ENCODE measurements at regions not wholly inside any gene's neighbourhood (a gene's known extent, or its start where the extent isn't known, plus 50 kb on each side); places are given as distances from the start of the nearest gene placed in this dataset.

DNA sequence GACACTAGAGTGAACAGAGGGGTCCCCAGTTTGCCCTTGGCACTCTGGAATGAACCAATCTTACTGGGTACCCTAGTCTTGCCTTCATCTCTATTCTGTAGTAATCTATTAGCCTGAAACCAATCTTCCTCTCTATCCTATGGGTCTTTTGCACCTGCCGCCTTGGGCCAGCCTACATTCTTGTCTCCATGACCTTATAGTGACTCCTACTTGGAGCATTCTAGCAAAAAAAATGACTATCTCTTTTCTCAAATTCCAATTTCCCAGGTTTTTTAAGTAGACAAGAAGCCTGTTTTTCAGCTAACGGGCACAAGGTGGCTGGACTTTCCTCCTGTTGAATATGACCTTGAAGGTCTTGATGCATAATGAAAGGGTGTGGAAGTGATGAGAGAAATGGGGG is 568.7 kb downstream of the TRAM1L1 start:
- 86% methylated on average over 2 of the region's 2 CpGs for WGBS (ENCODE audit: low lambda C conversion rate, missing lambda C conversion rate)

DNA sequence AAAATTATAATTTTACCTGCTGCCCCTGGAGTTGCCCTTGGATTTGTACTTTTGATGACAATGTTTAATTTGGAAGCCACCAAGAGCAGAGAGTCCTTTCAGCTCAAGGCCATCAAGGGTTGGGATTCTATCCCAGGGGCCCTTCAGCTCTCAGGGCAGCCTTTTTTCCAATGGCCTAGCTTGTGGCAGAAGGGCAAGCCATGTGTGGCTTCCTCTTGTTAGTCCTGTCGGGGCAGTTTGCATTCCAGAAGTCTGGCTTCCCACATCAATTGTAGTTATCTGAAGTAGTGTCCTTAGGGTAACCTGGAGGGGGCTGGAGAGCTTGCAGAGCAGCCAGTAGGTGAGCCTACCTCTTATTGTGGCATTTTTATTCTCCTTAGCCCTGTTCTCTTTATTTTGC is 569.4 kb downstream of the TRAM1L1 start:
- no peaks in the 10 kb centered on the region for H3K79me2 ChIP-seq
- H3K4me1 ChIP-seq (ENCODE audit: insufficient read depth) = no peaks in the 10 kb centered on the region
- H3K9me3 ChIP-seq (ENCODE audit: low read depth) = no peaks in the 10 kb centered on the region
- no peaks in the 10 kb centered on the region for H3K27me3 ChIP-seq
- H3K4me3 ChIP-seq = no peak overlapping the region
- H3K27ac ChIP-seq = no peak overlapping the region
- H3K4me2 ChIP-seq = no peak overlapping the region
- 50% methylated on average over 1 of the region's 1 CpG for WGBS (ENCODE audit: low lambda C conversion rate, missing lambda C conversion rate)
- no peaks in the 10 kb centered on the region for H4K20me1 ChIP-seq (ENCODE audit: insufficient read depth, poor library complexity, severe bottlenecking)
- TF ChIP-seq EZH2 (IDR thresholded peaks at IDR 0.05; ENCODE audit: borderline replicate concordance) (no peak), EZH2phosphoT487 (IDR thresholded peaks at IDR 0.05; ENCODE audit: low read depth, severe bottlenecking, unreplicated experiment) (no peak)
- TF ChIP-seq, protein P1, sequence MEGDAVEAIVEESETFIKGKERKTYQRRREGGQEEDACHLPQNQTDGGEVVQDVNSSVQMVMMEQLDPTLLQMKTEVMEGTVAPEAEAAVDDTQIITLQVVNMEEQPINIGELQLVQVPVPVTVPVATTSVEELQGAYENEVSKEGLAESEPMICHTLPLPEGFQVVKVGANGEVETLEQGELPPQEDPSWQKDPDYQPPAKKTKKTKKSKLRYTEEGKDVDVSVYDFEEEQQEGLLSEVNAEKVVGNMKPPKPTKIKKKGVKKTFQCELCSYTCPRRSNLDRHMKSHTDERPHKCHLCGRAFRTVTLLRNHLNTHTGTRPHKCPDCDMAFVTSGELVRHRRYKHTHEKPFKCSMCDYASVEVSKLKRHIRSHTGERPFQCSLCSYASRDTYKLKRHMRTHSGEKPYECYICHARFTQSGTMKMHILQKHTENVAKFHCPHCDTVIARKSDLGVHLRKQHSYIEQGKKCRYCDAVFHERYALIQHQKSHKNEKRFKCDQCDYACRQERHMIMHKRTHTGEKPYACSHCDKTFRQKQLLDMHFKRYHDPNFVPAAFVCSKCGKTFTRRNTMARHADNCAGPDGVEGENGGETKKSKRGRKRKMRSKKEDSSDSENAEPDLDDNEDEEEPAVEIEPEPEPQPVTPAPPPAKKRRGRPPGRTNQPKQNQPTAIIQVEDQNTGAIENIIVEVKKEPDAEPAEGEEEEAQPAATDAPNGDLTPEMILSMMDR (IDR thresholded peaks at IDR 0.05; ENCODE audit: poor library complexity) = no peak
- DNase-seq (ENCODE audit: low spot score) = no peak
- H2AFZ ChIP-seq = no peak overlapping the region
- no peaks in the 10 kb centered on the region for H3K9me2 ChIP-seq (replicated peaks; ENCODE audit: insufficient read depth)
- no peaks in the 10 kb centered on the region for H3K36me3 ChIP-seq (replicated peaks; ENCODE audit: insufficient read depth, low read depth)

More for the DNA sequence above, 568.7 kb downstream of the TRAM1L1 start:
- no peak overlapping the region for H2AFZ ChIP-seq
- no peak for DNase-seq (ENCODE audit: low spot score)
- no peaks in the 10 kb centered on the region for H3K27me3 ChIP-seq
- H3K27ac ChIP-seq = no peak overlapping the region
- TF ChIP-seq, protein P1 (IDR thresholded peaks at IDR 0.05; ENCODE audit: poor library complexity) = no peak
- TF ChIP-seq EZH2phosphoT487 (IDR thresholded peaks at IDR 0.05; ENCODE audit: low read depth, severe bottlenecking, unreplicated experiment) (no peak), EZH2 (IDR thresholded peaks at IDR 0.05; ENCODE audit: borderline replicate concordance) (no peak)
- H3K9me3 ChIP-seq (ENCODE audit: low read depth) = no peaks in the 10 kb centered on the region
- no peak overlapping the region for H3K4me2 ChIP-seq
- H3K4me1 ChIP-seq (ENCODE audit: insufficient read depth) = no peaks in the 10 kb centered on the region
- H3K36me3 ChIP-seq (replicated peaks; ENCODE audit: insufficient read depth, low read depth) = no peaks in the 10 kb centered on the region
- no peaks in the 10 kb centered on the region for H3K9me2 ChIP-seq (replicated peaks; ENCODE audit: insufficient read depth)
- H4K20me1 ChIP-seq (ENCODE audit: insufficient read depth, poor library complexity, severe bottlenecking) = no peaks in the 10 kb centered on the region
- H3K4me3 ChIP-seq = no peak overlapping the region
- H3K79me2 ChIP-seq = no peaks in the 10 kb centered on the region

DNA sequence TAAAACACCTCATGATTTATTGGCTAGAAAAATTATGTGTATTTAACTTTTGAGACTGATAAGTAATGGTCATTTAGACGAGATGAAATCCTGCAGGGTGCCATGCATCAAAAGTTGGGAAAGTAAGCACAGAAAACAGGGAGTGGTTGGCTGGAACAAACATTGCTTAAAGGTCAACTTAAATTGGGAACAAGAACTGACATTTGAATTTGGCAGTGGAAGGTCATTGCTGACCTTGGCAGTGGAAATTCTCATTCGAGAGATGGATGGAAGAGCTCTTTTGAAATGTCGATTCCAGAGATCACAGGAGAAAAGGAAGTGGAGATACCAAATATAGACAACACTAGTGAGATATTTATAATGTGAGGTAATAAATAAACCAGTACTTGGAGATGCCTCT is 572.8 kb downstream of the TRAM1L1 start:
- no peak for DNase-seq (ENCODE audit: low spot score)
- 69% methylated on average over 3 of the region's 3 CpGs for WGBS (ENCODE audit: low lambda C conversion rate, missing lambda C conversion rate)

More for the DNA sequence above, 572.8 kb downstream of the TRAM1L1 start:
- no peak overlapping the region for H3K4me2 ChIP-seq
- H3K27ac ChIP-seq = no peak overlapping the region
- H4K20me1 ChIP-seq (ENCODE audit: insufficient read depth, poor library complexity, severe bottlenecking) = no peaks in the 10 kb centered on the region
- TF ChIP-seq EZH2phosphoT487 (IDR thresholded peaks at IDR 0.05; ENCODE audit: low read depth, severe bottlenecking, unreplicated experiment) = no peak
- no peak for TF ChIP-seq EZH2 (IDR thresholded peaks at IDR 0.05; ENCODE audit: borderline replicate concordance)
- TF ChIP-seq, protein P1 (IDR thresholded peaks at IDR 0.05; ENCODE audit: poor library complexity) = no peak
- no peaks in the 10 kb centered on the region for H3K4me1 ChIP-seq (ENCODE audit: insufficient read depth)
- H3K27me3 ChIP-seq = no peaks in the 10 kb centered on the region
- H3K4me3 ChIP-seq = no peak overlapping the region
- H3K9me2 ChIP-seq (replicated peaks; ENCODE audit: insufficient read depth) = no peaks in the 10 kb centered on the region
- no peak overlapping the region for H2AFZ ChIP-seq
- no peaks in the 10 kb centered on the region for H3K9me3 ChIP-seq (ENCODE audit: low read depth)
- H3K79me2 ChIP-seq = no peaks in the 10 kb centered on the region
- H3K36me3 ChIP-seq (replicated peaks; ENCODE audit: insufficient read depth, low read depth) = no peaks in the 10 kb centered on the region

Data from hepatocyte (in vitro differentiated cells).